OCI-LY1 (cell line): ENCODE measurements at regions not wholly inside any gene's neighbourhood (a gene's known extent, or its start where the extent isn't known, plus 50 kb on each side); places are given as distances from the start of the nearest gene placed in this dataset.

Experiments used
- H2AFZ ChIP-seq: fragments of 200-600 bp; sonication (generic), shearing (Covaris generic); 2 replicates; pipeline ENCODE4 v1.6.0; 2014; ENCODE audit warnings: antibody characterized with exemption, mild to moderate bottlenecking, low read length
- H3F3A ChIP-seq: fragments of 200-600 bp; sonication (generic), shearing (Covaris generic); 2 replicates; pipeline ENCODE4 v1.6.0; 2014; ENCODE audit warnings: mild to moderate bottlenecking, antibody characterized with exemption, low read length, moderate library complexity; ENCODE audit not compliant: insufficient read depth
- H3K27ac ChIP-seq: fragments of 200-600 bp; sonication (generic); 2 replicates; pipeline ENCODE4 v1.5.1; 2014; ENCODE audit warnings: low read length, mixed run types, mild to moderate bottlenecking, low read depth; ENCODE audit not compliant: poor library complexity, severe bottlenecking
- H3K27me3 ChIP-seq: fragments of 200-600 bp; sonication (generic); 2 replicates; pipeline ENCODE4 v1.6.0; 2014; ENCODE audit warnings: antibody characterized with exemption, mild to moderate bottlenecking, low read length, moderate library complexity; ENCODE audit not compliant: insufficient read depth
- H3K36me3 ChIP-seq: fragments of 200-600 bp; sonication (generic); 2 replicates; pipeline ENCODE4 v1.6.1; 2014; ENCODE audit warnings: mild to moderate bottlenecking, antibody characterized with exemption, low read length, moderate library complexity, mixed read lengths; ENCODE audit not compliant: insufficient read depth
- H3K4me1 ChIP-seq: fragments of 200-600 bp; sonication (generic); 2 replicates; pipeline ENCODE4 v1.5.1; 2014; ENCODE audit warnings: mild to moderate bottlenecking, low read length, moderate library complexity; ENCODE audit not compliant: insufficient read depth, severe bottlenecking
- H3K4me2 ChIP-seq: fragments of 200-600 bp; sonication (generic), shearing (Covaris generic); 2 replicates; pipeline ENCODE4 v1.6.1; 2014; ENCODE audit warnings: low read length
- H3K4me3 ChIP-seq: fragments of 200-600 bp; sonication (generic); 2 replicates; pipeline ENCODE4 v1.5.1; 2014; ENCODE audit warnings: low read length, low read depth, mild to moderate bottlenecking, mixed read lengths; ENCODE audit not compliant: poor library complexity, severe bottlenecking
- H3K79me2 ChIP-seq: fragments of 200-600 bp; shearing (Covaris generic); 2 replicates; pipeline ENCODE4 v1.6.1; 2016; ENCODE audit warnings: mixed run types, low read length, mixed read lengths; ENCODE audit not compliant: insufficient read depth
- H3K9ac ChIP-seq: fragments of 200-600 bp; sonication (generic), shearing (Covaris generic); 2 replicates; pipeline ENCODE4 v1.6.1; 2014; ENCODE audit warnings: mild to moderate bottlenecking, low read length, mixed read lengths
- H3K9me2 ChIP-seq: fragments of 200-600 bp; sonication (generic), shearing (Covaris generic); 2 replicates; pipeline ENCODE4 v1.6.1; 2014; ENCODE audit warnings: low read depth, mild to moderate bottlenecking, low read length, mixed read lengths
- H3K9me3 ChIP-seq: fragments of 200-600 bp; shearing (Covaris generic); 2 replicates; pipeline ENCODE4 v1.6.1; 2014; ENCODE audit warnings: low read length, mixed read lengths
- H4K20me1 ChIP-seq: fragments of 200-600 bp; sonication (generic), shearing (Covaris generic); 2 replicates; pipeline ENCODE4 v1.6.0; 2016; ENCODE audit warnings: mild to moderate bottlenecking, low read length; ENCODE audit not compliant: insufficient read depth
- EZH2 ChIP-seq: fragments of 200-600 bp; sonication (generic), shearing (Covaris generic); IDR thresholded peaks from 2 replicates; pipeline ENCODE4 v1.8.0; 2017; ENCODE audit warnings: borderline replicate concordance, mixed run types, mild to moderate bottlenecking, antibody characterized with exemption, low read length, moderate library complexity, mixed read lengths
- TF ChIP-seq, protein P1 (sequence below): fragments of 200-600 bp; sonication (generic), shearing (Covaris generic); IDR thresholded peaks from 2 replicates; pipeline ENCODE4 v1.5.1; 2017; ENCODE audit warnings: mild to moderate bottlenecking, antibody characterized with exemption, low read length, moderate library complexity, mixed read lengths

DNA sequence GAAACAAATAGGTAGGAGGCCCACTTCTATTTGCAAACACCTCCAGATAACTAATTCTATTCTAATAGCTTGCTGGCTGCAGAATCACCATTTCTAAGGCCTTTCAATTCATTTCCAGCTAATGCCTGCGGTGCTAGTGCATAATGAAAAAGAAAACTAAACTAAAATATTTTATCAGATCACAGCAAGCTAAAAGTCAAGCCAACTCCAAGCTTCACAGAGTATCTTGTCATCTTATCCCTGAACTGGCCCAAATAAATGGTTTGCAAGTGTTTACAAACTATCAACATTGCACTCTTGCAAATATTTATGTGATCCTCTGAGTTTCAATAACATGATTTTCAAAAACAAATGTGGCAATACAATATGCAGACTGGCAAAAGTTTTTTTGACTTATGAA lies 166.0 kb downstream of the IPMK start:
- Histone ChIP-seq H3F3A (no peaks in the 10 kb centered on the region), H2AFZ (no peak overlapping the region), H3K4me1 (no peaks in the 10 kb centered on the region), H3K9ac (no peak overlapping the region), H3K9me3 (no peaks in the 10 kb centered on the region), H3K4me2 (no peak overlapping the region), H3K79me2 (no peaks in the 10 kb centered on the region), H3K36me3 (no peaks in the 10 kb centered on the region), H3K9me2 (no peaks in the 10 kb centered on the region), H3K4me3 (no peak overlapping the region), H4K20me1 (no peaks in the 10 kb centered on the region), H3K27me3 (no peaks in the 10 kb centered on the region), H3K27ac (no peak overlapping the region)
- no peak for TF ChIP-seq EZH2
- TF ChIP-seq, protein P1, sequence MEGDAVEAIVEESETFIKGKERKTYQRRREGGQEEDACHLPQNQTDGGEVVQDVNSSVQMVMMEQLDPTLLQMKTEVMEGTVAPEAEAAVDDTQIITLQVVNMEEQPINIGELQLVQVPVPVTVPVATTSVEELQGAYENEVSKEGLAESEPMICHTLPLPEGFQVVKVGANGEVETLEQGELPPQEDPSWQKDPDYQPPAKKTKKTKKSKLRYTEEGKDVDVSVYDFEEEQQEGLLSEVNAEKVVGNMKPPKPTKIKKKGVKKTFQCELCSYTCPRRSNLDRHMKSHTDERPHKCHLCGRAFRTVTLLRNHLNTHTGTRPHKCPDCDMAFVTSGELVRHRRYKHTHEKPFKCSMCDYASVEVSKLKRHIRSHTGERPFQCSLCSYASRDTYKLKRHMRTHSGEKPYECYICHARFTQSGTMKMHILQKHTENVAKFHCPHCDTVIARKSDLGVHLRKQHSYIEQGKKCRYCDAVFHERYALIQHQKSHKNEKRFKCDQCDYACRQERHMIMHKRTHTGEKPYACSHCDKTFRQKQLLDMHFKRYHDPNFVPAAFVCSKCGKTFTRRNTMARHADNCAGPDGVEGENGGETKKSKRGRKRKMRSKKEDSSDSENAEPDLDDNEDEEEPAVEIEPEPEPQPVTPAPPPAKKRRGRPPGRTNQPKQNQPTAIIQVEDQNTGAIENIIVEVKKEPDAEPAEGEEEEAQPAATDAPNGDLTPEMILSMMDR: no peak

DNA sequence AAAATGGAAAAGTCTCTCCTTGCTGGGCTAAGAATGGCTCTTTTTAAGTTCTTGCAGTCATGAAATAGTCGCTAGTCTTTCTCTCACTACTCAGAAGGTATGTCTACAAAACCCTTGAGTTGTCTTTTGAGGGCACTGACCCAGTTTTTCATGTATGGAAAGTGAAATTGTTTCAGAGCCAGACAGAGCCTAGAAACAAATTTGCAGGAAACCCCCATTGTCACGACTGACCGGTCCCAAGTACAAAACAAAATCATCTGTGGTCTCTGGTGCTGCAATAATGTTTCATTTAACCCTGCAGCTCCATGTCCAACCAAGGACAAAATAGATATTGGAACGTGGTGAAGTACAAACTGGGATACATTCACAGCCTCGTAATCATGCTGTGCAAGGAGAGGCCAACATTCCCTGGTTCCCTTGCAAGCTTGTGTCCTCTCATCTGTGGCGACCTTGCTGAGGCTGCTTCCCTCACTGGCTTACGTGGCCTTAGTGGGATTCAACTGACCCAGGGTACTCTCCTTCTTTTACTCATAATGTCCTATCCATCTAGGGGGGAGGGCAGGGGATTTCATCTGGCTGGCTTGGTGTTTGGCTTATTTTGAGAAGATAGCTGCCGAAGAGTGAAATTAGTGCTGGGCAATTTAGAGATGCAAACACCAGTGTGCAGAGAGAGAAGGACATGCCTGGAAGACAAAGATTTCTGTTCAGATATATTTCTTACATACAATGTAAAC lies 172.5 kb downstream of the IPMK start:
- Histone ChIP-seq H3K36me3 (no peaks in the 10 kb centered on the region), H3K27me3 (no peaks in the 10 kb centered on the region), H3K4me1 (no peaks in the 10 kb centered on the region), H3K79me2 (no peaks in the 10 kb centered on the region), H3K9me2 (no peaks in the 10 kb centered on the region), H3K9me3 (no peaks in the 10 kb centered on the region), H4K20me1 (no peaks in the 10 kb centered on the region), H2AFZ (no peak overlapping the region), H3K27ac (no peak overlapping the region), H3F3A (no peaks in the 10 kb centered on the region), H3K4me3 (no peak overlapping the region), H3K9ac (no peak overlapping the region), H3K4me2 (no peak overlapping the region)
- TF ChIP-seq, protein P1: no peak
- TF ChIP-seq EZH2: no peak

DNA sequence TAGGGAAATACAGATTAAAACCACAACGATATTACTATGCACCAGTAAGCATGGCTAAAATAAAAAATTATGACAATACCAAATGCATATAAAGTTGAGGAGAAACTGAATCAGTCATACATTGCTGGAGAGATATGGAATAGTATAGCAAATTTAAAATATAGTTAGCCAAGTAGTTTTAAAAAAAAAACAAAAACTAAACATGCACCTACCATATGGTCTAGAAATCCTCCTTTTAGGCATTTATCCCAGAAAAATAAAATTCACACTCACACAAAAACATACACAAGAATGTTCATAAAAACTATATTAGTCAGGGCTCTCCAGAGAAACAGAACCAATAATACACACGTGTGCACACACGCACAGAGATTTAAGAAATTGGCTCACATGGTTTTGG lies 175.8 kb downstream of the IPMK start:
- Histone ChIP-seq H3K36me3 (no peaks in the 10 kb centered on the region), H3K9ac (no peak overlapping the region), H3K79me2 (no peaks in the 10 kb centered on the region), H3F3A (no peaks in the 10 kb centered on the region), H3K27me3 (no peaks in the 10 kb centered on the region), H3K9me3 (no peaks in the 10 kb centered on the region), H3K4me2 (no peak overlapping the region), H4K20me1 (no peaks in the 10 kb centered on the region), H2AFZ (no peak overlapping the region), H3K9me2 (no peaks in the 10 kb centered on the region), H3K4me1 (no peaks in the 10 kb centered on the region), H3K4me3 (no peak overlapping the region), H3K27ac (no peak overlapping the region)
- TF ChIP-seq, protein P1: no peak
- no peak for TF ChIP-seq EZH2
